ENCODE measurements at regions not wholly inside any gene's neighbourhood (a gene's known extent, or its start where the extent isn't known, plus 50 kb on each side); places are given as distances from the start of the nearest gene placed in this dataset.

- no peak for DNase-seq
These were observed 1443.4 kb upstream of the TENM3 start for GRCh38 chr4:180799798-180800197.

- no peak for DNase-seq
These were observed 1438.1 kb upstream of the TENM3 start for GRCh38 chr4:180805101-180805500.

- DNase-seq: no peak
These were observed 1434.3 kb upstream of the TENM3 start for GRCh38 chr4:180808862-180809261.

- no peak for DNase-seq
These were observed 1433.8 kb upstream of the TENM3 start for GRCh38 chr4:180809439-180809838.

GRCh38 chr4:180810581-180810980, 1432.6 kb upstream of the TENM3 start:
- no peak for DNase-seq

GRCh38 chr4:180811556-180811955, 1431.6 kb upstream of the TENM3 start:
- peak; percentile 39 for DNase-seq

- DNase-seq: no peak
These were observed 1430.4 kb upstream of the TENM3 start for GRCh38 chr4:180812783-180813182.

- no peak for DNase-seq
These were observed 1428.3 kb upstream of the TENM3 start for GRCh38 chr4:180814875-180815417.

- DNase-seq: no peak
These were observed 1425.7 kb upstream of the TENM3 start for GRCh38 chr4:180817529-180817928.

- no peak for DNase-seq
These were observed 1420.1 kb upstream of the TENM3 start for GRCh38 chr4:180823108-180823507.

GRCh38 chr4:180827232-180828009, 1415.8 kb upstream of the TENM3 start:
- DNase-seq: peak; percentile 3

- DNase-seq: peak; percentile 69
These were observed 1414.7 kb upstream of the TENM3 start for GRCh38 chr4:180828455-180829018.

GRCh38 chr4:180832073-180832472, 1411.1 kb upstream of the TENM3 start:
- peak; percentile 4 for DNase-seq

- peak; percentile 1 for DNase-seq
These were observed 1403.1 kb upstream of the TENM3 start for GRCh38 chr4:180840142-180840541.

- DNase-seq: no peak
These were observed 1392.8 kb upstream of the TENM3 start for GRCh38 chr4:180850318-180850940.

- DNase-seq: no peak
These were observed 1390.5 kb upstream of the TENM3 start for GRCh38 chr4:180852738-180853137.

GRCh38 chr4:180855184-180855583, 1388.0 kb upstream of the TENM3 start:
- DNase-seq: no peak

- no peak for DNase-seq
These were observed 1383.0 kb upstream of the TENM3 start for GRCh38 chr4:180860089-180860720.

GRCh38 chr4:180861651-180862050, 1381.6 kb upstream of the TENM3 start:
- DNase-seq: no peak

GRCh38 chr4:180866933-180867643, 1376.1 kb upstream of the TENM3 start:
- no peak for DNase-seq

- no peak for DNase-seq
These were observed 1372.6 kb upstream of the TENM3 start for GRCh38 chr4:180870623-180871022.

- DNase-seq: no peak
These were observed 1344.9 kb upstream of the TENM3 start for GRCh38 chr4:180898305-180898704.

- no peak for DNase-seq
These were observed 1342.4 kb upstream of the TENM3 start for GRCh38 chr4:180900781-180901180.
